ENCODE measurements at regions not wholly inside any gene's neighbourhood (a gene's known extent, or its start where the extent isn't known, plus 50 kb on each side); places are given as distances from the start of the nearest gene placed in this dataset.
"Not testable (repeated sequence)": the region's sequence is repeated elsewhere in the genome, so short reads cannot be mapped to it uniquely, and the experiment has no call there.

DNA sequence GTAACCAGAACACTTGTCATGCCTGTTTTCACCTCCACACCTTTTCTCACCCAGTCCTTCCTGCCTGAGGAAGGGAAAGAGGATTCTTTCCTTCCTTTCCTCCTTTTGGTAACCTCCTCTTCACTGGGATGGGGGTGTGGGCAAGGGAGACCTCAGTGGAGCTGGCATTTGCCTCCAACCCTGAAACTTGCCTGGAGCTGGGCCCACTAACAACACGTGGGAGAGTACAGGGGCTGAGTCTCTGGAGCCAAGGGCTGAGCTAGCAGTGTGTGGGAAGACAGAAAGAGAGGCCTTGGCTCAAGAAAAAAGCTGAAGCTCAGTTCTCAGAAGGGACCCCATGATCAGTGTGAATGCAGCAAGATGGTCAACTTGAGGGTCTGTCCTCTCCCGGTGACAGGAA, 86.6 kb upstream of the SLC6A11 start:
- Histone ChIP-seq H3K27me3 (replicated peaks; ENCODE audit: insufficient read depth) (peaks cover 2% of the 10 kb centered on the region), H3K9me3 (no peaks in the 10 kb centered on the region), H3K27ac (no peak overlapping the region), H3K4me1 (replicated peaks) (no peaks in the 10 kb centered on the region), H3K36me3 (no peaks in the 10 kb centered on the region), H3K4me3 (no peak overlapping the region)
- whole genome bisulfite sequencing, result 74% methylated on average over 2 of the region's 2 CpGs
- TF ChIP-seq POLR2A (IDR thresholded peaks at IDR 0.05) (no peak), POLR2AphosphoS5 (IDR thresholded peaks at IDR 0.05) (no peak)
- TF ChIP-seq, protein P1, sequence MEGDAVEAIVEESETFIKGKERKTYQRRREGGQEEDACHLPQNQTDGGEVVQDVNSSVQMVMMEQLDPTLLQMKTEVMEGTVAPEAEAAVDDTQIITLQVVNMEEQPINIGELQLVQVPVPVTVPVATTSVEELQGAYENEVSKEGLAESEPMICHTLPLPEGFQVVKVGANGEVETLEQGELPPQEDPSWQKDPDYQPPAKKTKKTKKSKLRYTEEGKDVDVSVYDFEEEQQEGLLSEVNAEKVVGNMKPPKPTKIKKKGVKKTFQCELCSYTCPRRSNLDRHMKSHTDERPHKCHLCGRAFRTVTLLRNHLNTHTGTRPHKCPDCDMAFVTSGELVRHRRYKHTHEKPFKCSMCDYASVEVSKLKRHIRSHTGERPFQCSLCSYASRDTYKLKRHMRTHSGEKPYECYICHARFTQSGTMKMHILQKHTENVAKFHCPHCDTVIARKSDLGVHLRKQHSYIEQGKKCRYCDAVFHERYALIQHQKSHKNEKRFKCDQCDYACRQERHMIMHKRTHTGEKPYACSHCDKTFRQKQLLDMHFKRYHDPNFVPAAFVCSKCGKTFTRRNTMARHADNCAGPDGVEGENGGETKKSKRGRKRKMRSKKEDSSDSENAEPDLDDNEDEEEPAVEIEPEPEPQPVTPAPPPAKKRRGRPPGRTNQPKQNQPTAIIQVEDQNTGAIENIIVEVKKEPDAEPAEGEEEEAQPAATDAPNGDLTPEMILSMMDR (IDR thresholded peaks at IDR 0.05), result no peak
- intact Hi-C loops (cut with DNase I), result no loop called here
- DNase-seq (ENCODE audit: low spot score), result no peak

DNA sequence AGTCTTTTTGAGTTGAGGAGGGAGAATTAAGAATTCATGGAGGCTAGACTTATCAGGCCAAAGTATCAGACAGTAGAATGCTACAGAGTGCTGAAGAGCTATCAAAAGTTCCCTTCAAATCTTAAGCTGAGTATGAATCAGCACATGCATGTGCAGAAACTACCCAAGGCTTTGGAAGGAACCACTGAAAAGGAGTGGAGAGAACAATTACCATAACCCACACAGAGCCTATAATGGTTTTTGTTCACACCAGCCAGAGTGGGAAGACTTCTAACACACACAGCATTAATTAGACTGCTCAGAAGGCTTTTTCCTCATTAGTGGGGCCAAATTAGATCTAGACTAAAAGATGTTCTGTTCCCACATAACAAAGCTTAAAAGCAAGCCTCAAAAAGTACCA, 83.7 kb upstream of the SLC6A11 start:
- peaks cover 2% of the 10 kb centered on the region for H3K27me3 ChIP-seq (replicated peaks; ENCODE audit: insufficient read depth)
- TF ChIP-seq POLR2AphosphoS5 (IDR thresholded peaks at IDR 0.05) (no peak), POLR2A (IDR thresholded peaks at IDR 0.05) (no peak)
- TF ChIP-seq, protein P1 (IDR thresholded peaks at IDR 0.05), result no peak
- no peaks in the 10 kb centered on the region for H3K4me1 ChIP-seq (replicated peaks)
- no peaks in the 10 kb centered on the region for H3K36me3 ChIP-seq
- intact Hi-C loops (cut with DNase I), result no loop called here
- H3K27ac ChIP-seq, result no peak overlapping the region
- no peaks in the 10 kb centered on the region for H3K9me3 ChIP-seq
- no peak for DNase-seq (ENCODE audit: low spot score)
- no peak overlapping the region for H3K4me3 ChIP-seq

DNA sequence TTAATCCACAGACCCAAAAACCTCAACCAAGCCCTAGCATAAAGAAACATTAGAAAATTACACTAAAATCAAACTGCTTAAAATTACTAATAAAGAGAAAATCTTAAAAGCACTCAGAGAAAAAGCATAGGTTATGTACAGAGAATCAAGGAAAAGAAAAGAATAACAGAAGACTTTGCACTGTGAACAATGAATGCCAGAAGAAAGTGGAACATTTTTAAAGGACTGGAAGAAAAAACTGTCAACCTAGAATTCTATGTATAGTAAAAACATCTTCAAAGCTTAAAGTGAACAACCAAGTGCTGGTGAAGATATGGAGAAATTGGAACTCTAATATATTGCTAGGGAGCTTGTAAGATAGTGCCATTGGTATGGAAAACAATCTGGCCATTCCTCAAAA, 82.7 kb upstream of the SLC6A11 start:
- Histone ChIP-seq H3K9me3 (no peaks in the 10 kb centered on the region), H3K36me3 (no peaks in the 10 kb centered on the region), H3K4me1 (replicated peaks) (no peaks in the 10 kb centered on the region), H3K4me3 (no peak overlapping the region), H3K27ac (no peak overlapping the region), H3K27me3 (replicated peaks; ENCODE audit: insufficient read depth) (peaks cover 2% of the 10 kb centered on the region)
- intact Hi-C loops (cut with DNase I), result no loop called here
- TF ChIP-seq POLR2AphosphoS5 (IDR thresholded peaks at IDR 0.05), result no peak
- TF ChIP-seq, protein P1 (IDR thresholded peaks at IDR 0.05), result no peak
- no peak for TF ChIP-seq POLR2A (IDR thresholded peaks at IDR 0.05)
- no peak for DNase-seq (ENCODE audit: low spot score)

DNA sequence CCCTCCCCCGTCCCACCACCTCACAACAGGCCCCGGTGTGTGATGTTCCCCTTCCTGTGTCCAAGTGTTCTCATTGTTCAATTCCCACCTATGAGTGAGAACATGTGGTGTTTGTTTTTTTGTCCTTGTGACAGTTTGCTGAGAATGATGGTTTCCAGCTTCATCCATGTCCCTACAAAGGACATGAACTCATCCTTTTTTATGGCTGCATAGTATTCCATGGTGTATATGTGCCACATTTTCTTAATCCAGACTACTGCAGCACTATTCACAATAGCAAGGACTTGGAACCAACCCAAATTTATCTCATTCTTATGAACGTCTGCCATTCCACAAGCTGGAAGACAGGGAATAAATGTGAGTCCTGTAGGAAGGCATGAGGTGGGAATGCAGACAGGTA, 79.6 kb upstream of the SLC6A11 start:
- H3K36me3 ChIP-seq; H3K27ac ChIP-seq; DNase-seq (ENCODE audit: low spot score); intact Hi-C loops (cut with DNase I); H3K4me3 ChIP-seq; H3K9me3 ChIP-seq; H3K27me3 ChIP-seq (replicated peaks; ENCODE audit: insufficient read depth); H3K4me1 ChIP-seq (replicated peaks): not testable (repeated sequence)
- 80% methylated on average over 3 of the region's 3 CpGs for WGBS

DNA sequence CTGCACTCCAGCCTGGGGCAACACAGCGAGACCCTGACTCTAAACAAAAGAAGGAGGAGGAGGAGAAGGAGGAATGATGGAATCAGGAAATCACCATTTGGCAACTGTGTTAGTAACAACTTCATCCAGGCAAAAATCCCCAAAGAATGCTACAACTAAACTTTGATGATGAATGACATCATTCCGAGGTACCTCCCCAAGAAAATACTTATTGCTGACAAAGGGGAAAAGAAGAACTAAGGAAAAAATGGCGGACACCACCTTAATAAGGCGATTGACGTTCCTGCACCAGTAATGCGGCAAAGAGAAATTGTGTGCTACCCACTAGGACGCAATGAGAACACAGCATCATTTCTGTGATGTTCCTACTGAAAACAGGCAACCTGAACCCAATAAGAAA, 78.2 kb upstream of the SLC6A11 start:
- DNase-seq (ENCODE audit: low spot score), result no peak
- 93% methylated on average over 7 of the region's 7 CpGs for WGBS
- Histone ChIP-seq H3K9me3 (no peaks in the 10 kb centered on the region), H3K36me3 (no peaks in the 10 kb centered on the region), H3K27me3 (replicated peaks; ENCODE audit: insufficient read depth) (peaks cover 6% of the 10 kb centered on the region), H3K27ac (no peak overlapping the region), H3K4me1 (replicated peaks) (no peaks in the 10 kb centered on the region), H3K4me3 (no peak overlapping the region)
- intact Hi-C loops (cut with DNase I), result no loop called here
- TF ChIP-seq POLR2A (IDR thresholded peaks at IDR 0.05) (no peak), POLR2AphosphoS5 (IDR thresholded peaks at IDR 0.05) (no peak)
- TF ChIP-seq, protein P1 (IDR thresholded peaks at IDR 0.05), result no peak

Data from prostate gland (tissue), 2 donors.